HG02588 (cell line): ENCODE measurements at regions not wholly inside any gene's neighbourhood (a gene's known extent, or its start where the extent isn't known, plus 50 kb on each side); places are given as distances from the start of the nearest gene placed in this dataset.

Experiments
- ATAC-seq: cut with Tn5 transposase; IDR thresholded peaks from one replicate; pipeline ENCODE4 v1.9.1; 2021; ENCODE audit warnings: mild to moderate bottlenecking, moderate library complexity; ENCODE audit not compliant: unreplicated experiment

GRCh38 chr3:25265284-25265683 lies 162.8 kb upstream of the RARB start:
- ATAC-seq = no peak

GRCh38 chr3:25266677-25267076 lies 161.4 kb upstream of the RARB start:
- ATAC-seq = no peak

GRCh38 chr3:25272090-25272489 lies 156.0 kb upstream of the RARB start:
- no peak for ATAC-seq

DNA sequence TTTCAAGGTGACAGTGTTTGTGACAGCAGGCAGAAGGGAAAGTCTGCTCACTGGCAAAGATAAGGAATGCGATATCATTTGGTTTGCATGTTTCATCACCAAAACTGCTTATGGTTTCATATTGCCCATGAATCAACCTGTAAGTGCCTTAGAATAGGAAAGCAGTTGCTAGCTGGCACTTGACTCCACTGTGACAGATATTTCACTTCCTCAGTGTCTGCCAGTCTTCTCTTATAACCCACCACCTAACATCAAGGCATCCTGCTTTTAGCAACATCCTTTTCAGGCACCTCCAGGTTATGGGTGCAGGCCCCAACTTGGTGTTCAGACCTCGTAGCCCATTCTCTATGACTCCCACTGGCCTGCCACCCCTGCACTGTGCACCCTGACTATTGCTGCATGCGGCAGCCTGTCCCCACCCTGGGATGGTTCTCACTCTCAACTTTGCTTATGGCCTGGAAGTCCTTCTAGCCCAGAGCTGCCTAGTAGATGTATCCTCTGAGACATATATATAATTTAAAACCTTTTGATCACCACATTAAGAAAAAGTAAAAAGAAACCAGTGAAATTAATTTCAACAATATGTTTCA lies 154.4 kb upstream of the RARB start:
- no peak for ATAC-seq

- ATAC-seq = no peak
Observed at GRCh38 chr3:25277503-25277902, 150.6 kb upstream of the RARB start.

GRCh38 chr3:25281041-25281731 lies 146.9 kb upstream of the RARB start:
- no peak for ATAC-seq

DNA sequence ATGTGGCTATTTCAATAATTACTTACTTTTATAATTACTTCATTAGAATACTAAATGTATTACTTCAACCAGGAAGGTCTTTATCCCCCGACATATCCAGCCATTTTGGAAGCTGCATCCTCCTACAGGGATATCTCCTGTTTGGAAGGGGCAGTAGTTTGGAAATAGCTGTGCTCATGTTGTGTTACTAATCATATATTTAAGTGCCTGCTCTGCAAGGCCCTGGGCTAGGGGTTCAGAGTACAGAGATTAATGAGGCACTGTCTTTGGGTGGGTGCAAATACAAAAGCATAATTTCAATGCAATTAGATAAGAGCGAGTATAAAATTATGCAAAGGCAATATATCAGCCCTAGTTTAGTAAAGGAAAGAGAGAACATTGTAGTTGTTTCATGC lies 146.3 kb upstream of the RARB start:
- ATAC-seq = no peak

GRCh38 chr3:25283613-25284012 lies 144.4 kb upstream of the RARB start:
- no peak for ATAC-seq

- ATAC-seq = no peak
Observed at GRCh38 chr3:25284249-25284648, 143.8 kb upstream of the RARB start.

- no peak for ATAC-seq
Observed at GRCh38 chr3:25287291-25287884, 140.7 kb upstream of the RARB start.

- no peak for ATAC-seq
Observed at GRCh38 chr3:25288413-25288812, 139.7 kb upstream of the RARB start.

- no peak for ATAC-seq
Observed at GRCh38 chr3:25289156-25289555, 138.9 kb upstream of the RARB start.

DNA sequence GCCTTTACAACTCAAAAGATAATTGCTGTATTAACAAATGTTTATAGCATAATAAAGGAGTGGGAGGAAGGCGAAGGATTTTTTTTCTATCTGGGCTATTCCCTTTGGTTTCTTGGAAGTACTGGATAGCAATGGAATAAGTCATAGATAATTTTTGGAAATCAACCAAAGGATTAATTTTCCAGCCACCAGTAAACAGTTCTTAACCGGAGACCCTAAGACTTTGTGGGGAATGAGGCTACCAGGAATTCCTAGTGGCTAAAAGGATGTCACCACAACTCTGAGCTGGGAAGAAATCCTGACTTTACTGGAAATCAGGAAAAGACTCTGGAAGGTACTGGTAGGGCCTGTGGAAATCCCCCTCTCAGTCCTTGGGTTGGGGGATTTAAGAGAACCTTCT lies 138.4 kb upstream of the RARB start:
- no peak for ATAC-seq

DNA sequence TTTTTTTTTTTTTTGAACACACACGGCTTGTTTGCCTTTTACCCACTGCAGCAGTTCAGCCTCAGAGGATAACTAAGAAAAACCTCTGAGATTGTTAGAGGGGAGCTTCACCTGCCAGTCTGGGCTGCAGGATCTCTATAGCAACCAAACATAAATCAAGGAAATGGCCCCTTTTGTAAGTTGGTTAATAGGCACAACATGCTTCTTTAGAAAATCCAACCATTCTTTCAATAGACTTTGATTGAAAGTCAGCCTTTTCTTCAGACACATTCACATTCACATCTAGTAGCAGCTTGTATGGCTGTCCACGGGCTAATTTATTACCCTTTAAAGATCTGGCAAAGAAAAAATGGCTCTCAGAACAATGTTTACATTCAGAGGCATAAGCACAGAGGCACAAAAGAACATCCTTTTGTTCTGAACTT lies 136.6 kb upstream of the RARB start:
- ATAC-seq = no peak

- no peak for ATAC-seq
Observed at GRCh38 chr3:25292036-25292435, 136.0 kb upstream of the RARB start.

DNA sequence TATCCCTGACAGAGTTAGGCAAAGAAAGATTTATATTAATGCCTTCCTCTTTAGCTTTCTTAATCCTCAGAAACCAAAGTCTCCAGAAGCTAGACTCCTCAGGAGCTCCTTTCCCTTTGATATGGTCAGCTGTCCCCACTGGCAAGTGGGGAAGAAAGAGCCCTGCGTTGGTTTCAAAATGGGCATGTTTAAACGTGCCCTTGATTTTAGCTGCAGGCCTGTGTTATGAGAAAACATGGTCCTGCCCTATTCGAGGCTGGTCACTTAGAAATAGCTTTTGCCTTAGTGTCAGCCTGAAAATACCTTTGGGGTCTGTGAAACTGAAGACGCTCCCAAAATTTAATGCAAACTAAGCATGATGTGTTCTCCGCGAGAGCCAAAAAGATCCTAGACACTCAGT lies 135.5 kb upstream of the RARB start:
- ATAC-seq = no peak

DNA sequence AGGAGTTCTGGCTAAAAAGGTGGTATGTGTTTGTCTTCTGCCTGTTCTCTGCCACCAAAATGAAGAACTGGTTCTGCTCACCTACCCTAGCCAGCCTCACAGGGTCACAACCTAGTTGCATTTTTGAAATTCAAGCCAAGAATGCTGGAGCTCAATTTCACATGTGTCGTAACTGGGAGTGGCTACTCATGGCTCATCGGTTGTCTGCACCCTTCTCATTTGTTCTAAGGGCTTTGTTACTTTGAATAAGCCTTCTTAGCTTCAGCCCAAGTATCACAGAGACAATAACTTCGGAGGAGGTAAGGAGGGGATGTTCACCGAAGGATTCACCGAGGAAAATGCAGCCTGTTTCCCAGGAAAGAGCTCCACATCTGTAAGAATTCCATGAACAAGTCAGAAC lies 134.3 kb upstream of the RARB start:
- no peak for ATAC-seq

GRCh38 chr3:25294169-25294805 lies 133.8 kb upstream of the RARB start:
- no peak for ATAC-seq

DNA sequence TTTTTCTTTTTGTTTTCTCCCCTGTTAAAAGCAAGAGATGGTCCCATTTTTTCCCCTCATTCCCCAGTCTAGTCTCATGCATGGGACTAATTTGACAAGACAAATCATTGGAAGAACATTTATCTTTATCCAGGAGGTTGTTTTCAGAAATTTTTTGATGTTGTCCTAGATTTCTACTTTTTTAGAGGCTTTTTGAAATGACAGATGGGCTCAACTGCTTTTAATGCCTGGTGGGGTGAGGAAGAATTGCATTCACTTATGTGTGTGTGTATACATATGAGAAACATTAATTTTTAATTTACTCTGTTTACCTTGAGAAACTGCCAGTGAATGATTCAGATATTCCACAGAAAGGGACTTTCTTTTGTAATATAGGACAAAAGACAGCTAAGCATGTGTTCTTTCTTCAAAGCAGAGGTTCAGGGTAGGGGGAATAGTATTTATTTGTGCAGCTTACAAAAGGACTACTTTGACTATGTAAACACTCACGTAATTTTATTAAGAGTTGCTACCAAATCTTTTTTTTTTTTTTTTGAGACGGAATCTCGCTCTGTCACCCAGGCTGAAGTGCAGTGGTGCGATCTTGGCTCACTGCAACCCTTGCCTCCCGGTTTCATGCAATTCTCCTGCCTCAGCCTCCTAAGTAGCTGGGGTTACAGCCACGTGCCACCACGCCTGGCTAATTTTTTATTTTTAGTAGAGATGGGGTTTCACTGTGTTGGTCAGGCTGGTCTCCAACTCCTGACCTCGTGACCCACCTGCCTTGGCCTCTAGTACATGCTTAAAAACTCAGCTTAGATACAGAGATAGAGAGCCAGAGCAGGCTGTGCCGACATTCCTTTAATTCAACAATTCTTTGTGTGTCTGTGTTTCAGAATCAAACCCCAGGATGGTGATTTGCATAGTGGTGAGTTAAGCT lies 130.1 kb upstream of the RARB start:
- ATAC-seq = no peak

- no peak for ATAC-seq
Observed at GRCh38 chr3:25300141-25300540, 127.9 kb upstream of the RARB start.

DNA sequence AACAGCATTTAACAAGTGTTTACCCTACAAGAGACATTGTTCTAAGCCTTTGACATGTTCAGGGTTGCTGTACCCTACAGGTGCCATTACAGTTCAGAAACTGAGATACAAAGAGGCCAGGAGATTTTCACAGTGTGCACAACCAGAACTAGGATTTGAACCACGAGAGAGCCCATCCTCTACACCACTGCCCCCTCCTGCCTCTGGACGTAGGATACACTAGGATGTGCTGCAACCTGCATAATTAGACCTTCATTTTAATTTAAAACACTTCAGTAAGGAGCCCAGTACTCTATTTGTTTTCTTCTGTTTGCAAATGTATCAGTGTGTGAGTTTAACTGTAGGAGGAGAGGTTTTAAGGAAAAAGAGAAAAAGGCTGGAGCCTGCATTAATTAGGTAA lies 123.1 kb upstream of the RARB start:
- ATAC-seq = no peak
